ENCODE measurements at regions not wholly inside any gene's neighbourhood (a gene's known extent, or its start where the extent isn't known, plus 50 kb on each side); places are given as distances from the start of the nearest gene placed in this dataset.
"Not testable (repeated sequence)": the region's sequence is repeated elsewhere in the genome, so short reads cannot be mapped to it uniquely, and the experiment has no call there.

DNA sequence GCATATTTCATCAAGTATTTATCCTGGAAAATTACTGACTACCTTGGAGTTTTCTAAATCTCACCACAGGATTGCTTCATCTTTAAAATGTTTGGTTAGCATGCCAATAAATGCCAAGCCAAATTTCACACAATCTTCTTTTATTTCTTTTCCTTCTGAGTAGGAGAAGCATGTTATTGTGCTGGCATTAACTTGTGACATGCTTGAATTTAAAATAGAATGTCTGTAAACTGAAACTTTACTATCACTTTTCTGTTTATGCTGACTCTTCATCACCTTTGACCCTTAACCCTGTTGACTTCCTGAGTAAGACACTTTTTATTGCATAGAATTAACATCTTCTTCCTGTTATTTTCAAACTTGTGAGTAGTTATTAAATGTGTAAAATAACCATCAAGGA is 56.2 kb upstream of the LRRTM4 start:
- H3K9ac ChIP-seq (ENCODE audit: low read depth, low read length), result no peak overlapping the region
- H3K4me3 ChIP-seq (ENCODE audit: low read length), result no peak overlapping the region
- no peaks in the 10 kb centered on the region for H3K36me3 ChIP-seq (ENCODE audit: insufficient read depth, low read length)
- no peaks in the 10 kb centered on the region for H3K27me3 ChIP-seq (ENCODE audit: insufficient read depth, low read length)
- H3K4me1 ChIP-seq (ENCODE audit: insufficient read depth, low read length), result no peaks in the 10 kb centered on the region
- no peaks in the 10 kb centered on the region; the same call in 1 of the 2 replicates for H3K9me3 ChIP-seq (ENCODE audit: insufficient read depth, low read depth, low read length)
- no peak overlapping the region for H3K27ac ChIP-seq (ENCODE audit: low read depth, low read length)

DNA sequence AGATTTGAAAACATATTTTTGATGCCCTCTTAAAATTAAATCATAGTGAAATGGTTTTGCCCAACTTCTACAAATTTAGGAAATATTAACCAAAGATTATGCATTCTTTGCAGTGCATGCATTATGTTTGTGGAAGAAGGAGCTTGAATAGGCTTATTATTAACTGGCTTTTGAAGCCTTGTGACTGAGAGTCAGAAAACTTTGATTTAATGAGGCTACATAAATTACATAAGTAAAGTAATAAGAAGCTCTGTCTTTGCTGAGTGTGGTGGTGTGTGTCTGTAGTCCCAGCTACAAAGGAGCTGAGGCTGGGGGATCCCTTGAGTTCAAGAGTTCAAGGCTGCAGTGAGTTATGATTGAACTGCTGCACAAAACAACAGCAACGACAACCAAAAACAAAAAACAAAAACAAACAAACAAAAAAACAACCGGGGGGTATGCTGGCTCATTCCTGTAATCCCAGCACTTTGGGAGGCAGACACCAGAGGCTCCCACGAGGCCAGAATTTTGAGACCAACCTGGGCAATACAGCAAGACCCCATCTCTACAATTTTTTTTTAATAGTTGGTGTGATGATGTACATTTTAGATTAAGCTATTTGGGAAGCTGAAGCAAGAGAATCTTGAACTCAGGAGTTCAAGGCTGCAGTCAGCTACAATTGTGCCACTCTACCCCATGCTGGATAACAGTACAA is 57.0 kb upstream of the LRRTM4 start:
- H3K4me1 ChIP-seq (ENCODE audit: insufficient read depth, low read length), result no peaks in the 10 kb centered on the region
- 85% methylated on average over 3 of the region's 3 CpGs for WGBS
- no peak overlapping the region for H3K4me3 ChIP-seq (ENCODE audit: low read length)
- no peaks in the 10 kb centered on the region for H3K27me3 ChIP-seq (ENCODE audit: insufficient read depth, low read length)
- H3K27ac ChIP-seq (ENCODE audit: low read depth, low read length), result no peak overlapping the region
- H3K36me3 ChIP-seq (ENCODE audit: insufficient read depth, low read length), result 0 out of 2 replicates have a peak, but pooled peaks cover 3% of the 10 kb centered on the region
- H3K9me3 ChIP-seq (ENCODE audit: insufficient read depth, low read depth, low read length), result peaks cover 6% of the 10 kb centered on the region; the same call in 1 of the 2 replicates
- H3K9ac ChIP-seq (ENCODE audit: low read depth, low read length), result no peak overlapping the region

DNA sequence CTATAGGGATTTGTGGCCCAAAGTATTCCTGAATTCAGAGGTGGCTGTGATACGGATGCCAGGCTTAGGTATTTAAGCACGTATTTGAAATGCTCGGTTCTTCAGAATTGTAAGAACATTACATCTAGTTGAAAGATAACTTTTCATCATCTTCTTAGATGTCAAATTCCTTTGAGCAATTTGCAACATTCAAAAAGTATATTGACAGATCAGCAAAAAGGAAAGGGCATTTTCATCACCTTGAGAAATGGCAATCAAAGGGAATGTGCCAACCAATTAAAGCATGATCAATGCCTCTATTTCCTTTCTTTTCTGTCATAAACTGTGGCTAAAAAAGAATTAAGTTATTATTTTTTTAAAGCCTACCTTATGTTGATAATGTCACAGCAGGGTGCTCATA is 66.3 kb upstream of the LRRTM4 start:
- Histone ChIP-seq H3K4me1 (ENCODE audit: insufficient read depth, low read length) (0 out of 2 replicates have a peak, but pooled peaks cover 3% of the 10 kb centered on the region), H3K4me3 (ENCODE audit: low read length) (no peak overlapping the region), H3K9me3 (ENCODE audit: insufficient read depth, low read depth, low read length) (0 out of 2 replicates have a peak, but pooled peaks cover 6% of the 10 kb centered on the region), H3K9ac (ENCODE audit: low read depth, low read length) (no peak overlapping the region), H3K27me3 (ENCODE audit: insufficient read depth, low read length) (no peaks in the 10 kb centered on the region), H3K36me3 (ENCODE audit: insufficient read depth, low read length) (0 out of 2 replicates have a peak, but pooled peaks cover 3% of the 10 kb centered on the region), H3K27ac (ENCODE audit: low read depth, low read length) (no peak overlapping the region)
- WGBS, result 100% methylated on average over 3 of the region's 3 CpGs

DNA sequence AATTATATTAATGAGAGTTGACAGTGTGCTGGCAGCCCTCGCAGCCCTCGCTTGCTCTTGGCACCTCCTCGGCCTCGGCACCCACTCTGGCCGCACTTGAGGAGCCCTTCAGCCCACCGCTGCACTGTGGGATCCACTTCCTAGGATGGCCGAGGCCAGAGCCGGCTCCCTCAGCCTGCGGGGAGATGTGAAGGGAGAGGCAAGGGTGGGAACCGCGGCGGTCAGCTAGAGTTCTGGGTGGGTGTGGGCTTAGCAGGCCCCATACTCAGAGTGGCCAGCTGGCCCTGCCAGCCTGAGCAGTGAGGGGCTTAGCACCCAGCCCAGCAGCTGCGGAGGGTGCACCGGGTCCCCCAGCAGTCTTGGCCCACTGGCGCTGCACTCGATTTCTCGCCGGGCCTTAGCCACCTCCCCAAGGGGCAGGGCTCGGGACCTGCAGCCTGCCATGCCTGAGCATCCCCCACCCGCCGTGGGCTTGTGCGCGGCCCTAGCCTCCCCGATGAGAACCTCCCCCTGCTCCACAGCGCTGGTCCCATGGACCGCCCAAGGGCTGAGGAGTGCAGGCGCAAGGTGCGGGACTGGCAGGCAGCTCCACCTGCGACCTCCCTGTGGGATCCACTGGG is 68.2 kb upstream of the LRRTM4 start:
- 94% methylated on average over 29 of the region's 29 CpGs for WGBS
- H3K27ac ChIP-seq (ENCODE audit: low read depth, low read length), result no peak overlapping the region

DNA sequence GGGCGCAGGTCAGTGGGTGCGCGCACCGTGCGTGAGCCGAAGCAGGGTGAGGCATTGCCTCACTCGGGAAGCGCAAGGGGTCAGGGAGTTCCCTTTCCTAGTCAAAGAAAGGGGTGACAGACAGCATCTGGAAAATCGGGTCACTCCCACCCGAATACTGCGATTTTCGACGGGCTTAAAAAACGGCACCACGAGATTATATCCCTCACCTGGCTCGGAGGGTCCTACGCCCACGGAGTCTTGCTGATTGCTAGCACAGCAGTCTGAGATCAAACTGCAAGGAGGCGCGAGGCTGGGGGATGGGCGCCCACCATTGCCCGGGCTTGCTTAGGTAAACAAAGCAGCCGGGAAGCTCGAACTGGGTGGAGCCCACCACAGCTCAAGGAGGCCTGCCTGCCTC is 70.8 kb upstream of the LRRTM4 start:
- 31% methylated on average over 23 of the region's 24 CpGs for WGBS
- Histone ChIP-seq H3K4me3 (ENCODE audit: low read length) (peak overlapping the region; percentile 64), H3K9ac (ENCODE audit: low read depth, low read length) (peak overlapping the region; percentile 78)

More for the DNA sequence above, 68.2 kb upstream of the LRRTM4 start:
- H3K36me3 ChIP-seq (ENCODE audit: insufficient read depth, low read length), result no peaks in the 10 kb centered on the region
- no peak overlapping the region for H3K4me3 ChIP-seq (ENCODE audit: low read length)
- H3K9ac ChIP-seq (ENCODE audit: low read depth, low read length), result no peak overlapping the region
- H3K9me3 ChIP-seq (ENCODE audit: insufficient read depth, low read depth, low read length), result no peaks in the 10 kb centered on the region
- H3K27me3 ChIP-seq (ENCODE audit: insufficient read depth, low read length), result no peaks in the 10 kb centered on the region
- 0 out of 2 replicates have a peak, but pooled peaks cover 3% of the 10 kb centered on the region for H3K4me1 ChIP-seq (ENCODE audit: insufficient read depth, low read length)

DNA sequence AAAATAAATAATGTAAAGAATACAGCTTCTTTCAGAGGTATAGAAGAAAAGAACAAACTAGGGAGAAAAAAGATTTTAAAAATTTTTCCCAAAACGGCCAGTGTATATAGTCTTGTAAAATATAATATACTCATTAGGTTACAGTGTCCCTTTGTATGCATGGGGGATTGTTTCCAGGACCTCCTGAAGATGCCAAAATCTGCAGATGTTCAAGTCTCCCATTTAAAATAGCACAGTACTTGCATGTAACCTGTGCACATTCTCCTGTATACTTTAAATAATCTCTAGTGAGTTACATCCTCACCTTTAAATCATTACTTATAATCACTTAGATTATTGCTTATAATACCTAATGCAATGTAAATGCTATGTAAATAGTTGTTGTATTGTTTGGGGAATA is 80.6 kb upstream of the LRRTM4 start:
- Histone ChIP-seq H3K9me3 (ENCODE audit: insufficient read depth, low read depth, low read length) (no peaks in the 10 kb centered on the region), H3K9ac (ENCODE audit: low read depth, low read length) (no peak overlapping the region), H3K27ac (ENCODE audit: low read depth, low read length) (no peak overlapping the region), H3K27me3 (ENCODE audit: insufficient read depth, low read length) (no peaks in the 10 kb centered on the region), H3K36me3 (ENCODE audit: insufficient read depth, low read length) (no peaks in the 10 kb centered on the region), H3K4me1 (ENCODE audit: insufficient read depth, low read length) (no peaks in the 10 kb centered on the region), H3K4me3 (ENCODE audit: low read length) (no peak overlapping the region)
- WGBS, result no CpG with 5 or more reads among the region's 1 CpG

More for the DNA sequence above, 70.8 kb upstream of the LRRTM4 start:
- not testable (repeated sequence) for H3K27ac ChIP-seq (ENCODE audit: low read depth, low read length); H3K4me1 ChIP-seq (ENCODE audit: insufficient read depth, low read length); H3K27me3 ChIP-seq (ENCODE audit: insufficient read depth, low read length); H3K36me3 ChIP-seq (ENCODE audit: insufficient read depth, low read length); H3K9me3 ChIP-seq (ENCODE audit: insufficient read depth, low read depth, low read length)

DNA sequence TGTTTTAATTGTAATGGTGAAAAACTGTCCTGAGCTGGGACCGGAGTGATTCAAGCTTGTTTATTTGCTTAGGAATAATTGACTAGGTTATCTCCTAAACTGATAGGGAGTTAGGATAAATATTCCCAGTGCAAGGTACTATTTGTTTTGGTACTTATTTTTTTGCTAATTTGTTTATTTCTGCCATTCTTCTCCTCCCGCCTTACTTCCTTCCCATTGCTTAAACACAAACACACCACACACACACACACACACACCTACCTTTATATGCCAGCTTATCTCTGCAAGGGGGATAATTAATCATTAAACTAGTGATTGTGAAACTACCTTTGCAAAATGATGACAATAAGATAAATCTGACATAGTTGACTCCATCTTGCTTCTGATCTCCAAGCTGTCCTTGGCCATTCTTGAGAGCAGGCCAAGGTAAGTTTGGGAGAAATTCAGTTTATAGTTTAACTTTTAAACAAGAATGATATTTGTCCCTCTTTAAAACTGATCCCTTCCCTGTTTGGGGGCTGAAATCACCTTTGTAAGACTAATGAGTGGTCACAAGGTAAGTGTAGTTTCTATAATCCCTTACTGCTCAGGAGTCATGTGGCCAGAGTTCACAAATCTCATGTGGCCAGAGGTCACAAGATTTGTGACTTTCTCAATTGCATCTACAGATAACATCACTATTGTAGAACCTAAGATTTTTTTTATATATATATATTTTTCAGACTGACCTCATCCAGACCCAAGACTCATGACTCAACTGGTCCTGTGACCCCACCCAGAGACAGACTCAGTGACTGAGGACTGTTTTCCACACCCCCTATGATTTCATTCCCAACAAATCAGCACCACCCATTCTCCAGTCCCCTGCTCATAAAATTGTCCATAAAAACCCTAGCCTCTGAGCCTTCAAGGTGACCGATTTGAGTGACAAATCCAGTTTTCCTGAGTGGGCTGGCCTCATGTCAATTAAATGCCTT is 83.1 kb upstream of the LRRTM4 start:
- no peaks in the 10 kb centered on the region for H3K36me3 ChIP-seq (ENCODE audit: insufficient read depth, low read length)
- H3K9me3 ChIP-seq (ENCODE audit: insufficient read depth, low read depth, low read length), result no peaks in the 10 kb centered on the region
- H3K27me3 ChIP-seq (ENCODE audit: insufficient read depth, low read length), result no peaks in the 10 kb centered on the region
- no peak overlapping the region for H3K9ac ChIP-seq (ENCODE audit: low read depth, low read length)
- WGBS, result 90% methylated on average over 2 of the region's 3 CpGs
- no peak overlapping the region for H3K27ac ChIP-seq (ENCODE audit: low read depth, low read length)
- no peaks in the 10 kb centered on the region for H3K4me1 ChIP-seq (ENCODE audit: insufficient read depth, low read length)
- no peak overlapping the region for H3K4me3 ChIP-seq (ENCODE audit: low read length)

DNA sequence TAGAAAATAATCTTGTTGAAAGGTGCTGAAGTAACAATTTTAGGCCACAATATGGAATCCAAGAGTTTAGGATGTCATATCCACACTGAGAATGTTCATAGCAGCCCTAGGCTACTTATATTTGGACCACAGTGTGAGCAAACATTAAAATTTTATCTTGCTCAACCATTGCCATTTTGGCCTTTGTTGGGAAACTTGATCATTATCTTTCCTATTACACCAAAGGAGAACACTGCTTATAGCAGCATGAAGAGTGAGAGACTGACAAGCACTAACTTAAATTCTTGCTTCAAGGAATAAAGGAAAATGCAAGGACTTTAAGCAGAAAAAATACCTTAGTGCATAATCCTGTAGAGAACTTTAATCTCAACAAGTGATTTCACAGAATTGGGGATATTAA is 86.3 kb upstream of the LRRTM4 start:
- no peaks in the 10 kb centered on the region for H3K4me1 ChIP-seq (ENCODE audit: insufficient read depth, low read length)
- H3K4me3 ChIP-seq (ENCODE audit: low read length), result no peak overlapping the region
- H3K36me3 ChIP-seq (ENCODE audit: insufficient read depth, low read length), result no peaks in the 10 kb centered on the region
- no peak overlapping the region for H3K9ac ChIP-seq (ENCODE audit: low read depth, low read length)
- no peak overlapping the region for H3K27ac ChIP-seq (ENCODE audit: low read depth, low read length)
- no peaks in the 10 kb centered on the region for H3K27me3 ChIP-seq (ENCODE audit: insufficient read depth, low read length)
- H3K9me3 ChIP-seq (ENCODE audit: insufficient read depth, low read depth, low read length), result no peaks in the 10 kb centered on the region

DNA sequence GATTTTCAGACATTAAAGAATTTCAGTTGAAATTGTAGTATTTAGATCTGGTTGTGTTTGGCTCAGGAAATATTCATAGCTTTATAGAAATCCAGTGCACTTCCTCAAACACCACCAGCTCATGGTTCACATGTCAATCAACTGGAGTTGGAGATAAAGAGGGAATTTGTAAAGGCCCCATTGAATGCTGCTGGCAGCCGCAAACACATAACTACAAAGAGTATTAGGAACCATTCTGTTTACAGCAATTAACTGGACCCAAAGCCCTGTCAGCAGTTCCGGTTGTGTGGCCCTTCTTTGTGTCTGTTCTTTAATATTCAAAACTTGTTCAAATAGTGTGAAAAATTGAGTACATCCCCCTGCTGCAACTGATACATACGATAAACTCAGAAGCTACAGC is 107.4 kb upstream of the LRRTM4 start:
- Histone ChIP-seq H3K27ac (ENCODE audit: low read depth, low read length) (no peak overlapping the region; the same call in 1 of the 2 replicates), H3K4me3 (ENCODE audit: low read length) (no peak overlapping the region), H3K36me3 (ENCODE audit: insufficient read depth, low read length) (no peaks in the 10 kb centered on the region), H3K9ac (ENCODE audit: low read depth, low read length) (no peak overlapping the region), H3K4me1 (ENCODE audit: insufficient read depth, low read length) (peaks cover 23% of the 10 kb centered on the region; the same call in 1 of the 2 replicates), H3K9me3 (ENCODE audit: insufficient read depth, low read depth, low read length) (no peaks in the 10 kb centered on the region), H3K27me3 (ENCODE audit: insufficient read depth, low read length) (no peaks in the 10 kb centered on the region)
- 51% methylated on average over 3 of the region's 3 CpGs for WGBS

DNA sequence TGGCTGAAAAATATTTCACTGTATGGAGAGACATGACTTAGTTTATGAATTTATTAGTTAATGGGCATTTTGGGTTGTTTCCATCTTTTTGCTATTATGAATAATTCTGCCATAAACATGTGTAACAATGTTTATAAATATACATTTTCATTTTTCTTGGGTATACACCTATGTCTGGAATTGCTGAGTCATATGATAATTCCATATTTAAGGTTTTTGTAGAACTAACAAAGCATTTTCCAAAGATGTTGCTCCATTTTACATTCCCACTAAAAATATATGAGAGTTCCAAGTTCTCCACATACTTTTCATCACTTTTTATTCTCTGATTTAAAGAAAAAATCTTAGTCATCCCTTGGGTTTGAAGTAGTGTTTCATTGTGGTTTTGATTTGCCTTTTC is 108.8 kb upstream of the LRRTM4 start:
- Histone ChIP-seq H3K27ac (ENCODE audit: low read depth, low read length) (no peak overlapping the region), H3K4me3 (ENCODE audit: low read length) (no peak overlapping the region), H3K4me1 (ENCODE audit: insufficient read depth, low read length) (peaks cover 23% of the 10 kb centered on the region; the same call in 1 of the 2 replicates), H3K9ac (ENCODE audit: low read depth, low read length) (no peak overlapping the region), H3K27me3 (ENCODE audit: insufficient read depth, low read length) (no peaks in the 10 kb centered on the region), H3K36me3 (ENCODE audit: insufficient read depth, low read length) (no peaks in the 10 kb centered on the region), H3K9me3 (ENCODE audit: insufficient read depth, low read depth, low read length) (no peaks in the 10 kb centered on the region)

DNA sequence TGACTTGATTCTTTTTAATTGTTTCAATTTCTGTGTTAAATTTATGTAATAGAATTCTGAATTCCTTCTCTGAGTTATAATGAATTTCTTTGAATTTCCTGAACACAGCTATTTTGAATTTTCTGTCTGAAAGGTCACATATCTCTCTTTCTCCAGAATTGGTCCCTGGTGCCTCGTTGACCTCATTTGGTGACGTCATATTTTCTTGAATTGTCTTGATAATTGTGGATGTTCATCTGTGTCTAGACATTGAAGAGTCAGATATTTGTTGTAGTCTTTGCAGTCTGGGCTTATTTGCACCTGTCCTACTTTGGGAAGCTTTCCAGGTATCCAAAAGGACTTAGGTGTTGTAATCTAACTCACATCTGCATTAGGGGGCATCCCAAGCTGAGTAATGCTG is 111.4 kb upstream of the LRRTM4 start:
- no peaks in the 10 kb centered on the region for H3K27me3 ChIP-seq (ENCODE audit: insufficient read depth, low read length)
- no peaks in the 10 kb centered on the region for H3K9me3 ChIP-seq (ENCODE audit: insufficient read depth, low read depth, low read length)
- peaks cover 12% of the 10 kb centered on the region; the same call in 1 of the 2 replicates for H3K4me1 ChIP-seq (ENCODE audit: insufficient read depth, low read length)
- WGBS, result 93% methylated on average over 2 of the region's 2 CpGs
- H3K4me3 ChIP-seq (ENCODE audit: low read length), result no peak overlapping the region
- H3K27ac ChIP-seq (ENCODE audit: low read depth, low read length), result no peak overlapping the region
- no peak overlapping the region for H3K9ac ChIP-seq (ENCODE audit: low read depth, low read length)
- H3K36me3 ChIP-seq (ENCODE audit: insufficient read depth, low read length), result no peaks in the 10 kb centered on the region

Measured in HUES64 (cell line).